Gastroesophageal sphincter (tissue), 4 donors: ENCODE measurements at regions not wholly inside any gene's neighbourhood (a gene's known extent, or its start where the extent isn't known, plus 50 kb on each side); places are given as distances from the start of the nearest gene placed in this dataset.

ENCODE experiments used
- ATAC-seq: fragments of 150-250 bp; one replicate; pipeline ENCODE4 v1.9.1; 2016; ENCODE audit warnings: mild to moderate bottlenecking, moderate library complexity
- H3K27ac ChIP-seq, 4 donors: fragments of 200-600 bp; sonication (generic) in 3 of 4; 1 replicate in 3 of 4; 2 replicates in 1 of 4; pipeline ENCODE4 v1.5.1; 2016 to 2019
- H3K27me3 ChIP-seq: fragments of 200-600 bp; sonication (generic); one replicate; pipeline ENCODE4 v1.5.1; 2019
- H3K36me3 ChIP-seq, 2 donors: fragments of 200-600 bp; sonication (generic); one replicate each; pipeline ENCODE4 v1.5.1; 2019; ENCODE audit warnings: control low read depth in 1 of 2
- H3K4me1 ChIP-seq, 3 donors: fragments of 200-600 bp; sonication (generic); 1 replicate in 2 of 3; 2 replicates in 1 of 3; pipeline ENCODE4 v1.5.1; 2016 to 2019; ENCODE audit warnings: control low read depth in 2 of 3
- H3K4me3 ChIP-seq, 2 donors: fragments of 200-600 bp; sonication (generic); one replicate each; pipeline ENCODE4 v1.5.1; 2019; ENCODE audit warnings: mild to moderate bottlenecking in 1 of 2, moderate library complexity in 1 of 2
- H3K9me3 ChIP-seq, 3 donors: fragments of 200-600 bp; sonication (generic); one replicate each; pipeline ENCODE4 v1.5.1; 2017 to 2019; ENCODE audit warnings: control low read depth in 2 of 3
- EP300 ChIP-seq: sonication (generic); formaldehyde crosslinking; IDR thresholded peaks from one replicate; pipeline ENCODE4 v1.6.1; 2017; ENCODE audit warnings: antibody characterized with exemption, mild to moderate bottlenecking
- POLR2A ChIP-seq, 2 donors: fragments of 450-650 bp; IDR thresholded peaks; one replicate each; pipeline ENCODE4 v1.6.1; 2017; ENCODE audit warnings: antibody characterized with exemption in 2 of 2, mild to moderate bottlenecking in 2 of 2, moderate library complexity in 1 of 2
- POLR2AphosphoS5 ChIP-seq: sonication (generic); formaldehyde crosslinking; IDR thresholded peaks from one replicate; pipeline ENCODE4 v1.6.1; 2017; ENCODE audit warnings: antibody characterized with exemption
- WGBS, 2 donors: methylation state at CpG; one replicate each; pipeline ENCODE4 v1.1.5; 2018; ENCODE audit warnings: low coverage in 1 of 2; 5-methylcytosine and 5-hydroxymethylcytosine counted together
- TF ChIP-seq, protein P1 (sequence below), 4 experiments: fragments of 200-600 bp in 2 of 4; fragments of 450-650 bp in 2 of 4; sonication (generic) in 1 of 4; IDR thresholded peaks; one replicate each; pipeline ENCODE4 v1.5.1; 2017 to 2019; ENCODE audit warnings: antibody characterized with exemption in 4 of 4, mild to moderate bottlenecking in 2 of 4, moderate library complexity in 2 of 4

DNA sequence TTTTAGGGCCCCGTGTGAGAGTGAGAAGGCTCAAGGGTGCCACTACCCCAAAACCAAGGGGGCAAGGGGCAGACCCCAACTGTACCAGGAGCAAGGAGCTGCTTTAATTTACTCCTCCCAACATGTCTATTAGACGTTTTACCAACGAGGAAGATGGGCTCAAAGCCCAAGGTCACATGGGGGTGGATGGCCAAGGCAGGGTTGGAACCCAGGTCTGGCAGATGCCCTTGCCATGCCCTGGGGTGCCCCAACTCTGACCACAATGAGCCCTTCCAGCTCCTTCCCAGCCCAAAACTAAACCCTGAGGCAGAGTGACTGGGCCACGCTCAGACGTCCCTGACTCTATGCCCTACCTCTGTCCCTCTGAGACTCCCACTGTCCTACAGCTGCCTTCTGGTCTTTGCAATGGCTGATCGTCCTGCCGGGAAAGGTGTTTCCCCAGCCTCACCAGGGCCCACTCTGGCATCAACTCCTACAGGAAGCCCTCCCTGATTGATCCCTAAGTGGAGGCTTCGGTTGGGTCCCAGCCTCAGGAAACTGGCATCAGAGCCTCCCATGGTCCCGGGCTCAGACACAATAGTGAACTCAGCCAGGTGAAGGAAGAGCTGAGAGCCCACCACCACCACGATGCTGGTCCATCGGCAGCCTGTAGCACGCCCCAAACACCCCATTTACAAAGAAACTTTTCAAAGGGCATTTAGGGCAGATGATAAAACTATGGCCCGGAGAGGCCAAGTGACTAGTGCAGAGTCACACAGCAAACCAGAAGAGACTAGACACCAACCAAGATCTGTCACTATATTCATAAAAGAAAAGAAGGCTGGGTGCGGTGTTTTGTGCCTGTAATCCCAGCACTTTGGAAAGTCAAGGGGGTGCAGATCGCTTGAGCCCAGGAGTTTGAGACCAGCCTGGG, 60.2 kb upstream of the MYL10 start:
- TF ChIP-seq, protein P1, sequence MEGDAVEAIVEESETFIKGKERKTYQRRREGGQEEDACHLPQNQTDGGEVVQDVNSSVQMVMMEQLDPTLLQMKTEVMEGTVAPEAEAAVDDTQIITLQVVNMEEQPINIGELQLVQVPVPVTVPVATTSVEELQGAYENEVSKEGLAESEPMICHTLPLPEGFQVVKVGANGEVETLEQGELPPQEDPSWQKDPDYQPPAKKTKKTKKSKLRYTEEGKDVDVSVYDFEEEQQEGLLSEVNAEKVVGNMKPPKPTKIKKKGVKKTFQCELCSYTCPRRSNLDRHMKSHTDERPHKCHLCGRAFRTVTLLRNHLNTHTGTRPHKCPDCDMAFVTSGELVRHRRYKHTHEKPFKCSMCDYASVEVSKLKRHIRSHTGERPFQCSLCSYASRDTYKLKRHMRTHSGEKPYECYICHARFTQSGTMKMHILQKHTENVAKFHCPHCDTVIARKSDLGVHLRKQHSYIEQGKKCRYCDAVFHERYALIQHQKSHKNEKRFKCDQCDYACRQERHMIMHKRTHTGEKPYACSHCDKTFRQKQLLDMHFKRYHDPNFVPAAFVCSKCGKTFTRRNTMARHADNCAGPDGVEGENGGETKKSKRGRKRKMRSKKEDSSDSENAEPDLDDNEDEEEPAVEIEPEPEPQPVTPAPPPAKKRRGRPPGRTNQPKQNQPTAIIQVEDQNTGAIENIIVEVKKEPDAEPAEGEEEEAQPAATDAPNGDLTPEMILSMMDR (IDR thresholded peaks at IDR 0.05) = no peak
- no peak for TF ChIP-seq EP300
- no peak for TF ChIP-seq POLR2A (IDR thresholded peaks at IDR 0.05)
- TF ChIP-seq POLR2AphosphoS5 = no peak
- H3K9me3 ChIP-seq = no peaks in the 10 kb centered on the region
- 63 to 75% methylated on average over 5 to 10 of the region's 15 CpGs for WGBS, 2 donors
- no peaks in the 10 kb centered on the region for H3K27me3 ChIP-seq
- H3K36me3 ChIP-seq = no peaks in the 10 kb centered on the region
- H3K4me3 ChIP-seq = no peak overlapping the region
- no peak for ATAC-seq
- peaks cover 0 to 13% (median 10%) of the 10 kb centered on the region in 3 donors for H3K4me1 ChIP-seq
- H3K27ac ChIP-seq = no peak overlapping the region

DNA sequence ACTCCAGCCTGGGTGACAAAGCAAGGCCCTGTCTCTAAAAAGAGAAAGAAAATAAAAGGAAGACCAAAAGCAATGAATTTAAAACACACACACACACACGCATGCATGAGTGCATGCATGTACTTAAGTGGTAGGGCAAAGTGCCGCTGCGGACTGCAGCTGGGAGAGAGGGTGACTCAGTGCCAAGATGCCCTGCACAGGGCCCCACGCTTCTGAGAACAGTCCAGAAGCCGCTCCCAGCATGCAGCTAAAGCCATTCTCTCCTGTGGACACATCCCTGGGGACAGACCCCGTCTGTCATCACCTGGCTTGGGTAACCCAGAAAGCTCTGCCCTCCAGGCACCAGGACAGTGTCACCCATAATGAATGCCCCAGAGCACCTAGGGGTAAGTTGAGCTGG, 61.0 kb upstream of the MYL10 start:
- no peak overlapping the region for H3K27ac ChIP-seq
- no peaks in the 10 kb centered on the region for H3K27me3 ChIP-seq
- peaks cover 0 to 13% (median 10%) of the 10 kb centered on the region in 3 donors for H3K4me1 ChIP-seq
- no peak for ATAC-seq
- no peak overlapping the region for H3K4me3 ChIP-seq
- WGBS, 2 donors = 62 to 68% methylated on average over 4 of the region's 6 CpGs
- H3K9me3 ChIP-seq = no peaks in the 10 kb centered on the region
- no peaks in the 10 kb centered on the region for H3K36me3 ChIP-seq
- TF ChIP-seq POLR2A (IDR thresholded peaks at IDR 0.05) = no peak
- no peak for TF ChIP-seq EP300
- TF ChIP-seq, protein P1 (IDR thresholded peaks at IDR 0.05) = no peak
- no peak for TF ChIP-seq POLR2AphosphoS5

DNA sequence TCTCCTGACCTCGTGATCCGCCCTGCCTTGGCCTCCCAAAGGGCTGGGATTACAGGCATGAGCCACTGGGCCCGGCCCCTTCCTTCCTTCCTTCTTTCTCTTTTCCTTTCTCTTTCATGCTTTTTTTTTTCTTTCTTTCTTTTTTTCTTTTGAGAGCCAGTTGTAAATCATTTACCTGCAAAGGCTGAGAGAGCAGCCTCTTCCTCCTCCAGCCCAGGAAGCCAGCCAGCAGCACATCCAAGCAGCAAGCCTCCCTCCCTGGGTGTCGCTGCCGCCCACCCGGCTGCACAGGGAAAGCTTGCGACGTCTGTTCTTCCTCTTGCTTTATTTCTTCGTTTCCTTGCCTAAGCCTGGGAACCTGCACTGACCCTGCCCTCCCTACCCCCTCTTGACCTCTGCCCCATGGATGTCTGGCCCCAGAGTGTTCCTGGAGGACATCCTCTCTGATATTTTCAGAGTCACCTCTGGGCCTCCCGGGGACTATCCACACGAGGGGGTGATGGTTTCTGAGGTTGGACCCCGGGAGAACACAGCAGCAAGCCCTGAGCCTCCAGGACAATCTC, 62.8 kb upstream of the MYL10 start:
- WGBS, 2 donors = 30 to 69% methylated on average over 3 to 8 of the region's 12 CpGs
- ATAC-seq = no peak
- Histone ChIP-seq H3K4me1 (peaks cover 0 to 13% (median 10%) of the 10 kb centered on the region in 3 donors), H3K27me3 (no peaks in the 10 kb centered on the region), H3K36me3 (no peaks in the 10 kb centered on the region), H3K9me3 (no peaks in the 10 kb centered on the region), H3K4me3 (no peak overlapping the region), H3K27ac (no peak overlapping the region)
- TF ChIP-seq POLR2A (IDR thresholded peaks at IDR 0.05) = no peak
- TF ChIP-seq EP300 = no peak
- TF ChIP-seq POLR2AphosphoS5 = no peak
- TF ChIP-seq, protein P1 (IDR thresholded peaks at IDR 0.05) = no peak

DNA sequence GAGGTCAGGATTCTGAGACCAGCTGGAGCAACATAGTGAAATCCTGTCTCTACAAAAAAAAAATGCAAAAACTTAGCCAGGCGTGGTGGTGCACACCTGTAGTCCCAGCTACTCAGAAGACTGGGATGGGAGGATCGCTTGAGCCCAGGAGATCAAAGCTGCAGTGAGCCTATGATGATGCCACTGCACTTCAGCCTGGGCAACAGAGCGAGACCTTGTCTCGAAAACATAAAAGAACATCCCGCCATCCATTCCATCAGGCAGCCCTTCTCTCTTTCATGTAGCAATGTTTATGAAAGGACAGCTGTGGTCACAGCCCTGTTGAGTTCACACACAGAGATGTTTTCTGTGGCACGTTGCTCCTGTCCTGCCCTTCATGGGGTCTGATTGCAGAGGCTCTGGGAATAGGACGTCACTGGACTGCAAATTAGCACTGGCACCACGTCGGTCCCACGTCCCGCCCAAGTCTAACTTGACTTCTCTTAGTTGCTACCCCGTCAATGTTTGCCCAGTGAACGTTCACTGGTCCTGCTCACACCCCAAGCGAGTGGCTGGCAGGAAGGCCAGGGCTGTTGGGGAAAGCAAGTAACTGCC, 64.5 kb upstream of the MYL10 start:
- Histone ChIP-seq H3K27ac (no peak overlapping the region), H3K9me3 (no peaks in the 10 kb centered on the region), H3K4me1 (peaks cover 0 to 4% (median 3%) of the 10 kb centered on the region in 3 donors), H3K36me3 (no peaks in the 10 kb centered on the region), H3K4me3 (no peak overlapping the region), H3K27me3 (peaks cover 16% of the 10 kb centered on the region)
- no peak for ATAC-seq
- 81 to 95% methylated on average over 3 to 10 of the region's 14 CpGs for WGBS, 2 donors
- TF ChIP-seq, protein P1 (IDR thresholded peaks at IDR 0.05) = no peak
- TF ChIP-seq EP300 = no peak
- TF ChIP-seq POLR2A (IDR thresholded peaks at IDR 0.05) = no peak
- TF ChIP-seq POLR2AphosphoS5 = no peak
